ENCODE measurements at regions not wholly inside any gene's neighbourhood (a gene's known extent, or its start where the extent isn't known, plus 50 kb on each side); places are given as distances from the start of the nearest gene placed in this dataset.
"Not testable (repeated sequence)": the region's sequence is repeated elsewhere in the genome, so short reads cannot be mapped to it uniquely, and the experiment has no call there.

- WGBS, 2 donors, result 50 to 53% methylated on average over 3 of the region's 3 CpGs
- no peak overlapping the region for H3K4me3 ChIP-seq (replicated peaks in 1 of 3)
- peak in 1 of 2 donors; percentile 9 for DNase-seq
- H3K9me3 ChIP-seq, result no peaks in the 10 kb centered on the region
- intact Hi-C loops (cut with DNase I), result no loop called here
- H3K27me3 ChIP-seq, result no peaks in the 10 kb centered on the region
- no peak for TF ChIP-seq CTCF (IDR thresholded peaks at IDR 0.05)
- no peaks in the 10 kb centered on the region for H3K36me3 ChIP-seq
- no peaks in the 10 kb centered on the region for H3K4me1 ChIP-seq
- H3K27ac ChIP-seq, result no peak overlapping the region
Observed at GRCh38 chr4:97073194-97073593, 1070.1 kb downstream of the STPG2 start.

GRCh38 chr4:97074531-97074930, 1068.7 kb downstream of the STPG2 start:
- Histone ChIP-seq H3K4me1 (no peaks in the 10 kb centered on the region), H3K36me3 (no peaks in the 10 kb centered on the region), H3K9me3 (no peaks in the 10 kb centered on the region), H3K27ac (no peak overlapping the region), H3K27me3 (no peaks in the 10 kb centered on the region), H3K4me3 (replicated peaks in 1 of 3) (no peak overlapping the region)
- intact Hi-C loops (cut with DNase I), result no loop called here
- TF ChIP-seq CTCF (IDR thresholded peaks at IDR 0.05) (no peak), POLR2A (IDR thresholded peaks at IDR 0.05) (no peak)
- 100% methylated on average over 2 of the region's 2 CpGs for WGBS, 2 donors
- no peak for DNase-seq

- Histone ChIP-seq H3K27me3 (no peaks in the 10 kb centered on the region), H3K4me3 (replicated peaks in 1 of 3) (no peak overlapping the region), H3K27ac (no peak overlapping the region), H3K36me3 (no peaks in the 10 kb centered on the region), H3K9me3 (no peaks in the 10 kb centered on the region), H3K4me1 (no peaks in the 10 kb centered on the region)
- intact Hi-C loops (cut with DNase I), result no loop called here
- DNase-seq, result no peak
- TF ChIP-seq POLR2A (IDR thresholded peaks at IDR 0.05), result no peak
- no peak for TF ChIP-seq CTCF (IDR thresholded peaks at IDR 0.05)
Observed at GRCh38 chr4:97081951-97082350, 1061.3 kb downstream of the STPG2 start.

GRCh38 chr4:97097036-97097435, 1046.2 kb downstream of the STPG2 start:
- H3K27me3 ChIP-seq; H3K4me1 ChIP-seq; H3K9me3 ChIP-seq; DNase-seq; H3K36me3 ChIP-seq; H3K27ac ChIP-seq; intact Hi-C loops (cut with DNase I); H3K4me3 ChIP-seq (replicated peaks in 1 of 3): not testable (repeated sequence)
- 86 to 87% methylated on average over 6 of the region's 6 CpGs for WGBS, 2 donors

- intact Hi-C loops (cut with DNase I); H3K27ac ChIP-seq; H3K27me3 ChIP-seq; H3K4me3 ChIP-seq (replicated peaks in 1 of 3); H3K36me3 ChIP-seq; H3K4me1 ChIP-seq; H3K9me3 ChIP-seq; DNase-seq: not testable (repeated sequence)
- 89 to 95% methylated on average over 7 of the region's 7 CpGs for WGBS, 2 donors
Observed at GRCh38 chr4:97101171-97101570, 1042.1 kb downstream of the STPG2 start.

GRCh38 chr4:97103252-97103651, 1040.0 kb downstream of the STPG2 start:
- Histone ChIP-seq H3K36me3 (no peaks in the 10 kb centered on the region), H3K9me3 (no peaks in the 10 kb centered on the region), H3K27me3 (no peaks in the 10 kb centered on the region), H3K4me1 (no peaks in the 10 kb centered on the region), H3K4me3 (replicated peaks in 1 of 3) (no peak overlapping the region), H3K27ac (no peak overlapping the region)
- no peak for DNase-seq
- TF ChIP-seq CTCF (IDR thresholded peaks at IDR 0.05) (no peak), POLR2A (IDR thresholded peaks at IDR 0.05) (no peak)
- WGBS, 2 donors, result 88% methylated on average over 2 of the region's 2 CpGs
- intact Hi-C loops (cut with DNase I), result no loop called here
